SKM-1 (cell line): ENCODE measurements at regions not wholly inside any gene's neighbourhood (a gene's known extent, or its start where the extent isn't known, plus 50 kb on each side); places are given as distances from the start of the nearest gene placed in this dataset.
"Not testable (repeated sequence)": the region's sequence is repeated elsewhere in the genome, so short reads cannot be mapped to it uniquely, and the experiment has no call there.

Experiments
- DNase-seq: peaks from one replicate; lab custom pipeline; 2025; ENCODE audit not compliant: unreplicated experiment; lab: John Stamatoyannopoulos, UW

- no peak for DNase-seq
Measured at GRCh38 chr12:59517522-59517921, 78.3 kb upstream of the SLC16A7 start.

- DNase-seq = no peak
Measured at GRCh38 chr12:59500915-59501314, 94.9 kb upstream of the SLC16A7 start.

GRCh38 chr12:59500335-59500734 lies 95.5 kb upstream of the SLC16A7 start:
- DNase-seq = no peak

GRCh38 chr12:59499774-59500173 lies 96.1 kb upstream of the SLC16A7 start:
- DNase-seq = no peak

- no peak for DNase-seq
Measured at GRCh38 chr12:59494617-59495016, 101.2 kb upstream of the SLC16A7 start.

- DNase-seq = no peak
Measured at GRCh38 chr12:59491877-59492276, 104.0 kb upstream of the SLC16A7 start.

GRCh38 chr12:59486827-59487226 lies 109.0 kb upstream of the SLC16A7 start:
- DNase-seq = no peak

- DNase-seq = no peak
Measured at GRCh38 chr12:59484575-59484974, 111.3 kb upstream of the SLC16A7 start.

GRCh38 chr12:59474236-59474635 lies 121.6 kb upstream of the SLC16A7 start:
- DNase-seq = not testable (repeated sequence)

GRCh38 chr12:59472273-59472672 lies 123.6 kb upstream of the SLC16A7 start:
- DNase-seq = no peak

GRCh38 chr12:59459966-59460660 lies 135.7 kb upstream of the SLC16A7 start:
- no peak for DNase-seq

GRCh38 chr12:59453475-59453874 lies 142.4 kb upstream of the SLC16A7 start:
- no peak for DNase-seq

GRCh38 chr12:59452746-59453145 lies 143.1 kb upstream of the SLC16A7 start:
- DNase-seq = no peak

- DNase-seq = no peak
Measured at GRCh38 chr12:59452259-59452658, 143.6 kb upstream of the SLC16A7 start.

GRCh38 chr12:59446116-59446515 lies 149.7 kb upstream of the SLC16A7 start:
- DNase-seq = no peak

- no peak for DNase-seq
Measured at GRCh38 chr12:59444932-59445331, 150.9 kb upstream of the SLC16A7 start.

- DNase-seq = no peak
Measured at GRCh38 chr12:59432057-59432456, 163.8 kb upstream of the SLC16A7 start.

GRCh38 chr12:59431266-59431665 lies 164.6 kb upstream of the SLC16A7 start:
- DNase-seq = no peak

GRCh38 chr12:59429766-59430165 lies 166.1 kb upstream of the SLC16A7 start:
- no peak for DNase-seq

- no peak for DNase-seq
Measured at GRCh38 chr12:59425798-59426197, 170.0 kb upstream of the SLC16A7 start.

GRCh38 chr12:59424666-59425065 lies 171.2 kb upstream of the SLC16A7 start:
- not testable (repeated sequence) for DNase-seq

- no peak for DNase-seq
Measured at GRCh38 chr12:59414051-59414450, 181.8 kb upstream of the SLC16A7 start.

- DNase-seq = no peak
Measured at GRCh38 chr12:59408431-59408830, 187.4 kb upstream of the SLC16A7 start.
